Cerebellar cortex (tissue), 1 donor: ENCODE measurements at regions not wholly inside any gene's neighbourhood (a gene's known extent, or its start where the extent isn't known, plus 50 kb on each side); places are given as distances from the start of the nearest gene placed in this dataset.

Source experiments
- DNase-seq: peaks from one replicate; pipeline ENCODE4 v3.0.0-alpha.2; 2015; ENCODE audit warnings: low spot score

GRCh38 chr9:84450029-84450428 lies 109.5 kb upstream of the SLC28A3 start:
- DNase-seq: no peak

- no peak for DNase-seq
Observed at GRCh38 chr9:84456527-84456926, 116.0 kb upstream of the SLC28A3 start.

GRCh38 chr9:84460695-84461094 lies 120.1 kb upstream of the SLC28A3 start:
- no peak for DNase-seq

- DNase-seq: no peak
Observed at GRCh38 chr9:84463272-84463671, 122.7 kb upstream of the SLC28A3 start.

GRCh38 chr9:84466580-84467285 lies 126.2 kb upstream of the SLC28A3 start:
- DNase-seq: no peak

GRCh38 chr9:84471816-84472215 lies 131.3 kb upstream of the SLC28A3 start:
- no peak for DNase-seq

GRCh38 chr9:84478996-84479395 lies 138.4 kb upstream of the SLC28A3 start:
- no peak for DNase-seq

GRCh38 chr9:84480071-84480470 lies 139.5 kb upstream of the SLC28A3 start:
- DNase-seq: no peak

GRCh38 chr9:84481231-84481630 lies 140.7 kb upstream of the SLC28A3 start:
- no peak for DNase-seq

- no peak for DNase-seq
Observed at GRCh38 chr9:84481636-84482218, 141.2 kb upstream of the SLC28A3 start.

- no peak for DNase-seq
Observed at GRCh38 chr9:84482607-84483006, 142.0 kb upstream of the SLC28A3 start.

- no peak for DNase-seq
Observed at GRCh38 chr9:84484172-84484571, 143.6 kb upstream of the SLC28A3 start.

GRCh38 chr9:84485539-84485938 lies 145.0 kb upstream of the SLC28A3 start:
- no peak for DNase-seq

GRCh38 chr9:84486663-84487062 lies 146.1 kb upstream of the SLC28A3 start:
- no peak for DNase-seq

- no peak for DNase-seq
Observed at GRCh38 chr9:84490206-84490841, 149.8 kb upstream of the SLC28A3 start.

- DNase-seq: no peak
Observed at GRCh38 chr9:84490842-84491325, 150.3 kb upstream of the SLC28A3 start.

- no peak for DNase-seq
Observed at GRCh38 chr9:84492366-84493159, 152.0 kb upstream of the SLC28A3 start.

GRCh38 chr9:84493284-84493947 lies 152.9 kb upstream of the SLC28A3 start:
- no peak for DNase-seq

- DNase-seq: no peak
Observed at GRCh38 chr9:84499969-84500582, 159.5 kb upstream of the SLC28A3 start.

GRCh38 chr9:84500826-84501225 lies 160.3 kb upstream of the SLC28A3 start:
- DNase-seq: no peak

- DNase-seq: no peak
Observed at GRCh38 chr9:84501587-84501986, 161.0 kb upstream of the SLC28A3 start.
